MG63 (cell line): ENCODE measurements at regions not wholly inside any gene's neighbourhood (a gene's known extent, or its start where the extent isn't known, plus 50 kb on each side); places are given as distances from the start of the nearest gene placed in this dataset.

ENCODE experiments used
- DNase-seq: peaks from one replicate; pipeline ENCODE4 v3.0.0-alpha.2; 2020
- H3K27me3 ChIP-seq: fragments of 250-450 bp; sonication (Bioruptor Pico); 2 replicates; pipeline ENCODE4 v1.5.1; 2020; ENCODE audit warnings: mild to moderate bottlenecking, moderate library complexity
- H3K36me3 ChIP-seq: fragments of 250-450 bp; sonication (Bioruptor Pico); 2 replicates; pipeline ENCODE4 v1.5.1; 2020; ENCODE audit warnings: mild to moderate bottlenecking, moderate library complexity
- H3K4me3 ChIP-seq: fragments of 250-450 bp; sonication (Bioruptor Pico); 2 replicates; pipeline ENCODE4 v1.5.1; 2020; ENCODE audit warnings: mild to moderate bottlenecking, moderate library complexity
- H3K9me3 ChIP-seq: fragments of 250-450 bp; sonication (Bioruptor Pico); 2 replicates; pipeline ENCODE4 v1.5.1; 2020; ENCODE audit warnings: mild to moderate bottlenecking, moderate library complexity

- Histone ChIP-seq H3K4me3 (no peak overlapping the region), H3K36me3 (no peaks in the 10 kb centered on the region), H3K27me3 (no peaks in the 10 kb centered on the region), H3K9me3 (no peaks in the 10 kb centered on the region)
- DNase-seq = peak; percentile 75
Observed at GRCh38 chr6:48474830-48475229, 363.8 kb upstream of the PTCHD4 start.

- Histone ChIP-seq H3K9me3 (no peaks in the 10 kb centered on the region), H3K4me3 (no peak overlapping the region), H3K36me3 (no peaks in the 10 kb centered on the region), H3K27me3 (no peaks in the 10 kb centered on the region)
- no peak for DNase-seq
Observed at GRCh38 chr6:48474136-48474535, 363.1 kb upstream of the PTCHD4 start.

DNA sequence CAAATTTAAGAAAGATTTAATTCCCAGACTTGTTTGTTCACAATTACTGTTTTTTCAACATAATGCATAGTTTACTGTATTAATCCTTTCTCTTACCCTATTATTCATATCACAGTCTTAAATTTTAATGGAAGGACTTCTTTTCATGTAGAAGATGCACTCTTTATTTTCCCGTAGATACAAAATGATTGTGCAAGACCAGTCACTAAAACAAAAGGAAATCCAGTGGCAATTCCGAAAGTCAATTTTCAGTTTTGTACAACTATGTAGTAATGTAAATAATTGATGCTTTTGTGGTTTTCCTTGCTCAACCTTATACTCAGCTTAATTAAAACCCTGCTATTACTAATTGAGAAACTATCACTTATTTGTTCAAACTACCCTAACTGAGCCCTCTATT lies 361.5 kb upstream of the PTCHD4 start:
- Histone ChIP-seq H3K9me3 (no peaks in the 10 kb centered on the region), H3K4me3 (no peak overlapping the region), H3K36me3 (no peaks in the 10 kb centered on the region), H3K27me3 (no peaks in the 10 kb centered on the region)
- no peak for DNase-seq

DNA sequence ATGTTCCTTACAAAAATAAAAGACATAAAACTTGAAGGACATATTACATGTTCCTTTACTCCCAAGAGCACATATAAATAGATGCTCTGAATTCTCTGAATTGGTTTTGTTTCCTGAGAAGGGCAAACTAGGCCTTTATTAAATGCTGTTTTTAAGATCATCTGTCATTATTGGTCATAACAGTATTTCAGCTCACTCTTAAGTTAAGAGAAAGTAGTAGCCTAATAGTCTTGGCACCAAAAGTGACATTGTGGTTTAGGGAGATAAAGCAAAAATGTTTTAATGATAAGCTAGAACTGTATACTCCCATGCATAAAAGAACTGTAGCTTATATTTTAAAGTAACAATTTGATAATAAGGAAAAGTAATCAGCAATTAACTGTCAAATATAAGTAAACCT lies 361.1 kb upstream of the PTCHD4 start:
- Histone ChIP-seq H3K27me3 (no peaks in the 10 kb centered on the region), H3K36me3 (no peaks in the 10 kb centered on the region), H3K9me3 (no peaks in the 10 kb centered on the region), H3K4me3 (no peak overlapping the region)
- DNase-seq = no peak

DNA sequence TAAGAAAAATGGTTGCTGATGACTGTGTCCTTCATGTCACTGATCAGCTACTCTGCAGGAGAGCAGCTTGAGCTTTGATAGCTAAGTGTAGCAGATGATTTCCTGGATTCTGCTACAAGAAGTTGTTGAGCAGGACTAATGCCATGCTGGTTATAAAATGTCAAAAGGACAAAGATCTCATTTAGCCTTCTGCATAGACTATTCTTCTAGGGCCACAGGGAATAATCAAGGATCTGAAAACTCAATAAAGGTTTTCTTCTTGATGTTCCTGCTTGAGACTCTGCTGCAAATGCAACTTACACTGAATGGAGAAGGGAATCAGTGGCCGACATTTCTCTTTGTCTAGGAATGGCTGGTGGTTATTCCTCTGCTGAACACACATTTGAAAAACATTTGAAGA lies 360.3 kb upstream of the PTCHD4 start:
- Histone ChIP-seq H3K36me3 (no peaks in the 10 kb centered on the region), H3K4me3 (no peak overlapping the region), H3K27me3 (no peaks in the 10 kb centered on the region), H3K9me3 (no peaks in the 10 kb centered on the region)
- DNase-seq = no peak

GRCh38 chr6:48449002-48449401 lies 338.0 kb upstream of the PTCHD4 start:
- Histone ChIP-seq H3K36me3 (no peaks in the 10 kb centered on the region), H3K9me3 (peaks cover 24% of the 10 kb centered on the region)
- DNase-seq = no peak

DNA sequence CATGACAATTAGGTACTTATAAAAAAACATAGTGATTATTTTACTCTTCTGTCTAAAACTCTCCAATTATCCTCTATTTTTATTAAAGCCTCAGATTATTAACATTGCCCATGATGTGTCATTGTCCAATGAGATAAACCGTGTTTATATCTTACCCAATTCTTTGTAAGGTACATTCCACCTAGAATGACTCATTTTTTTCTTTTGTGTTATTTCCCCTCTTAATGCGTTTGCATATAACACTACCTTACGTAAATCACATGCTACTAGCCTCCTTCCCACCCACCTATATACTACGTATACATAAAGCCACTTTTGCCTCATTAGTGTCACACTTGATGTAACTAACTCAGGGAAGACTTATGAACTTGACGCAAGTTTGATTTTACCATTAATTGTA lies 336.3 kb upstream of the PTCHD4 start:
- H3K27me3 ChIP-seq = no peaks in the 10 kb centered on the region
- no peak for DNase-seq
- H3K4me3 ChIP-seq = no peak overlapping the region
- peaks cover 27% of the 10 kb centered on the region for H3K9me3 ChIP-seq
- H3K36me3 ChIP-seq = no peaks in the 10 kb centered on the region

More at GRCh38 chr6:48449002-48449401, 338.0 kb upstream of the PTCHD4 start:
- Histone ChIP-seq H3K27me3 (no peaks in the 10 kb centered on the region), H3K4me3 (no peak overlapping the region)

GRCh38 chr6:48429610-48430009 lies 318.6 kb upstream of the PTCHD4 start:
- Histone ChIP-seq H3K27me3 (no peaks in the 10 kb centered on the region), H3K36me3 (no peaks in the 10 kb centered on the region), H3K4me3 (no peak overlapping the region), H3K9me3 (no peaks in the 10 kb centered on the region)
- no peak for DNase-seq

DNA sequence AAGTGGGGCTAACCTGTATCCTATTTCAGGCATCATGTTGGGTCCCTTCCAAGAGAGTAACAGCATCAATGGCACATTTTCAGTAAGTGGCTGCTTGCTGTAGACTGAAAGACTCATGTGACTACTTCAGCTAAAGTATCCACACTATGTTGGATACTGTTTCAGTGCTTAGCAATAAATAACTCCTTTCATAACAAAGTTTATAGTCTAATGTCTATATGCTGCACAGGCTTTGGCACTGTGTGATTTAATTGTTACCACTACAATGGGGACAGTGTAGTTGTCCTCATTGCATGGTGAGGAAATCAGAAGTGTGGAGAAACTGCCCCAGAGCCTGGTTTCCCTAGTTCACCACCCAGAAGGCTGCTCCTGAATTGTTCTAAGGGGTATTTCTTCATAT lies 318.0 kb upstream of the PTCHD4 start:
- no peak overlapping the region for H3K4me3 ChIP-seq
- no peaks in the 10 kb centered on the region for H3K27me3 ChIP-seq
- no peak for DNase-seq
- no peaks in the 10 kb centered on the region for H3K9me3 ChIP-seq
- H3K36me3 ChIP-seq = no peaks in the 10 kb centered on the region

DNA sequence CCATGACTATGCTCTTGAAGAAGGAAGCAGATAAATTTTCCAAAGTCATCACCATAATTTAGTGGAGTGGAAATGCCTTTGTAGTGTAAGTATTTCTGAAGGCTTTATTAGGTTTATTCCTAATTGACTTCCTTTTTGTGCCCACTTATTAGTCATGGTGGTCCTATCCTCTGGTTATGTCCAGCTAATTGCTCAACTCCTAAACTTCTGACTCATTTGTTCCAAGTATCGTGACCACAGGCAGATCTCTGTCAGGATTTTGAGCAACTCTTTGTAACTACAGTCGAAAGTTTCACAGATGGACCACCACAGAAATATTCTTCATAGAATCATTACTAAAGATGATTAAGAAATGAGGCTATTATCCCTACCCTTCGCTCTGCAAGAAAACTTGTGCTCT lies 315.6 kb upstream of the PTCHD4 start:
- Histone ChIP-seq H3K4me3 (no peak overlapping the region), H3K36me3 (no peaks in the 10 kb centered on the region), H3K9me3 (no peaks in the 10 kb centered on the region), H3K27me3 (no peaks in the 10 kb centered on the region)
- no peak for DNase-seq

GRCh38 chr6:48423640-48424365 lies 312.8 kb upstream of the PTCHD4 start:
- Histone ChIP-seq H3K9me3 (no peaks in the 10 kb centered on the region), H3K27me3 (no peaks in the 10 kb centered on the region), H3K36me3 (no peaks in the 10 kb centered on the region), H3K4me3 (no peak overlapping the region)
- DNase-seq = no peak

GRCh38 chr6:48419992-48420391 lies 309.0 kb upstream of the PTCHD4 start:
- Histone ChIP-seq H3K27me3 (no peaks in the 10 kb centered on the region), H3K36me3 (no peaks in the 10 kb centered on the region), H3K4me3 (no peak overlapping the region), H3K9me3 (no peaks in the 10 kb centered on the region)
- no peak for DNase-seq

DNA sequence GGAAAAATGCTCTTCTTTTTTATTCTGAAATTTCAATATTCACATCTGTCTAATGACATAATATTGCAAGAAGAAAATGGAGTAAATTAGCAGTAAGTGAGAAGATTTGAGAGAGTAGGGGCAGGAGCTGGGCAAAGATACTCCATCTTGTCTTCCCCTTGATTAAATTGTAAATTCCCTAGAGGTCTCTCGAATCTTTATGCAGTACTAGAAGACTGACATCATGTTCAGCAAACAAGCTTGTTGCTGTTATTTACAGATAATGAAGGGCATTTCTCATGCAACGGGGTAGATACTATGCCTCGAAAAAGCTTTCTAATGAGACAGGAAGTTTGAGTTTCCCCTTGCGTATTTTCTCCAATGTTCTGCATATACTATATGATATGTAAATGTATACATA lies 306.9 kb upstream of the PTCHD4 start:
- no peaks in the 10 kb centered on the region for H3K36me3 ChIP-seq
- H3K4me3 ChIP-seq = no peak overlapping the region
- DNase-seq = no peak
- H3K27me3 ChIP-seq = no peaks in the 10 kb centered on the region
- no peaks in the 10 kb centered on the region for H3K9me3 ChIP-seq

DNA sequence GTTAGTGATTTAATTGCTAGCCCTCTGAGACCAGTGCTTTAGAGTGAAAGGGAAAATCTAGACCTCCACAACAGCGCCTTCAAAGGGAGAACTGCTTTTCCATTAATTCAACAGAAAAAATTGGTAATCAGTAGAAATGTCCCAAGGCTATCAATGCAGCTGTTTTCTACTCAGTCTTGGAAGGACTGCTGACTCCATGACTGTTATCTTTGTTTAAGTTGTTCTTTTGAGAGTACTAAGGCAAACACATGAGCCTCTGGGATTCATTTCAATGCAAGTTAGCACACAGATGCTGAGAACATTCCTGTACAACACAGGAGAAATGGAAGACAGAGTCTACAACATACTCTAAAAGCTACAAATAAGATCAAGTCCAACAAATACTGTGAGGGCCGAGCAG lies 301.7 kb upstream of the PTCHD4 start:
- Histone ChIP-seq H3K4me3 (no peak overlapping the region), H3K9me3 (no peaks in the 10 kb centered on the region), H3K36me3 (no peaks in the 10 kb centered on the region), H3K27me3 (no peaks in the 10 kb centered on the region)
- no peak for DNase-seq

- H3K27me3 ChIP-seq = no peaks in the 10 kb centered on the region
- peaks cover 6% of the 10 kb centered on the region for H3K9me3 ChIP-seq
- no peak overlapping the region for H3K4me3 ChIP-seq
- H3K36me3 ChIP-seq = no peaks in the 10 kb centered on the region
- no peak for DNase-seq
Observed at GRCh38 chr6:48404927-48405326, 293.9 kb upstream of the PTCHD4 start.

- H3K4me3 ChIP-seq = no peak overlapping the region
- no peak for DNase-seq
- no peaks in the 10 kb centered on the region for H3K27me3 ChIP-seq
- H3K36me3 ChIP-seq = no peaks in the 10 kb centered on the region
- peaks cover 6% of the 10 kb centered on the region for H3K9me3 ChIP-seq
Observed at GRCh38 chr6:48403587-48403986, 292.6 kb upstream of the PTCHD4 start.

GRCh38 chr6:48401016-48401415 lies 290.0 kb upstream of the PTCHD4 start:
- H3K36me3 ChIP-seq = no peaks in the 10 kb centered on the region
- no peak overlapping the region for H3K4me3 ChIP-seq
- no peaks in the 10 kb centered on the region for H3K27me3 ChIP-seq
- peaks cover 6% of the 10 kb centered on the region for H3K9me3 ChIP-seq
- DNase-seq = no peak

DNA sequence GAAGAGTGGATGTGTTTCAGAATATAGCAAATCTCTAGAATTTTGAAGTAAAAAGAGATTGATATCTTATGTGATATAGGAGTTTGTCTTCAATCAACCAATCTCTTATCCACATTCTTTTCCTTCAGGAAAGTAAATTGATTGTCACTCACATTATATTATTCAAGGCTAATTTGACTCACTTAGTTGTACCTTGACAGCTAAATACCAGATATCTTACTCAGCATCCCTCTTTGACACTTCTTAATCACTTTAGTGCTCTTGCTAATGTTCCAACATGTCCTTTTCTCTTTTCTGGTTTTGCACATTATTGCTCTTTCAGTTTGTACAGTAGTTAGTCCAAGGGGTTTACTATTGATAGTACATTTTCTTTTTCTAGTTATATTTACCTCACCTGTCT lies 286.9 kb upstream of the PTCHD4 start:
- no peaks in the 10 kb centered on the region for H3K27me3 ChIP-seq
- H3K36me3 ChIP-seq = no peaks in the 10 kb centered on the region
- no peaks in the 10 kb centered on the region for H3K9me3 ChIP-seq
- DNase-seq = no peak
- H3K4me3 ChIP-seq = no peak overlapping the region
